Kidney epithelial cell (primary cell): ENCODE measurements at regions not wholly inside any gene's neighbourhood (a gene's known extent, or its start where the extent isn't known, plus 50 kb on each side); places are given as distances from the start of the nearest gene placed in this dataset.
A peak's percentile ranks its signal among the peaks of the same experiment; 100 is the strongest.

Source experiments
- DNase-seq: peaks from one replicate; pipeline ENCODE4 v3.0.0-alpha.2; 2010; ENCODE audit warnings: low read depth
- H3K27me3 ChIP-seq: 2 replicates; pipeline ENCODE4 v1.6.0; 2011; ENCODE audit warnings: low read length; ENCODE audit not compliant: control insufficient read depth, insufficient read depth
- H3K36me3 ChIP-seq: 2 replicates; pipeline ENCODE4 v1.5.1; 2011; ENCODE audit warnings: low read length; ENCODE audit not compliant: control insufficient read depth, insufficient read depth
- H3K4me3 ChIP-seq: 2 replicates; pipeline ENCODE4 v1.5.1; 2011; ENCODE audit warnings: low read depth, mild to moderate bottlenecking, control low read depth, low read length
- TF ChIP-seq, protein P1 (sequence below): IDR thresholded peaks from 2 replicates; pipeline ENCODE4 v1.5.1; 2011; ENCODE audit warnings: mild to moderate bottlenecking, moderate library complexity, low read length, control low read depth, inconsistent platforms; ENCODE audit not compliant: insufficient read depth, poor library complexity, severe bottlenecking

DNA sequence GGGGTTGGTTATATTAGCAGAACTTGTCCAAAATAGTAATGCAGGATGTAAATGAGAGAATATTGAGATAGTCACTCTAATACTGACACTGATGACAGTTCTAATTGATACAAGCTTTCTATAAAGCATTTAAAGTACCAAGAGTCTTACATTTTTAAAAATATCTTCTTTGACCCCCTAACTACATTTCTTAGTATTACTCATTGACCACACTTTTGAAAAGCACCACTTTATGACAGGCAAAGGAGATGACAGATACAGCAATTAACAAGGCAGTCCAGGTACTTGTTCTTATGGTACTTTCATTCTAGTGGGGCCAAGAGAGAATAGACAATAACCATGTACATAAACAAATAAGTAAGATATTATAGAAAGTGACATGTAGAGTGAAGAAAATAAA lies 139.4 kb upstream of the EYA4 start:
- H3K4me3 ChIP-seq, result no peak overlapping the region
- TF ChIP-seq, protein P1, sequence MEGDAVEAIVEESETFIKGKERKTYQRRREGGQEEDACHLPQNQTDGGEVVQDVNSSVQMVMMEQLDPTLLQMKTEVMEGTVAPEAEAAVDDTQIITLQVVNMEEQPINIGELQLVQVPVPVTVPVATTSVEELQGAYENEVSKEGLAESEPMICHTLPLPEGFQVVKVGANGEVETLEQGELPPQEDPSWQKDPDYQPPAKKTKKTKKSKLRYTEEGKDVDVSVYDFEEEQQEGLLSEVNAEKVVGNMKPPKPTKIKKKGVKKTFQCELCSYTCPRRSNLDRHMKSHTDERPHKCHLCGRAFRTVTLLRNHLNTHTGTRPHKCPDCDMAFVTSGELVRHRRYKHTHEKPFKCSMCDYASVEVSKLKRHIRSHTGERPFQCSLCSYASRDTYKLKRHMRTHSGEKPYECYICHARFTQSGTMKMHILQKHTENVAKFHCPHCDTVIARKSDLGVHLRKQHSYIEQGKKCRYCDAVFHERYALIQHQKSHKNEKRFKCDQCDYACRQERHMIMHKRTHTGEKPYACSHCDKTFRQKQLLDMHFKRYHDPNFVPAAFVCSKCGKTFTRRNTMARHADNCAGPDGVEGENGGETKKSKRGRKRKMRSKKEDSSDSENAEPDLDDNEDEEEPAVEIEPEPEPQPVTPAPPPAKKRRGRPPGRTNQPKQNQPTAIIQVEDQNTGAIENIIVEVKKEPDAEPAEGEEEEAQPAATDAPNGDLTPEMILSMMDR, result no peak
- H3K36me3 ChIP-seq, result no peaks in the 10 kb centered on the region
- H3K27me3 ChIP-seq, result no peaks in the 10 kb centered on the region
- DNase-seq, result no peak

DNA sequence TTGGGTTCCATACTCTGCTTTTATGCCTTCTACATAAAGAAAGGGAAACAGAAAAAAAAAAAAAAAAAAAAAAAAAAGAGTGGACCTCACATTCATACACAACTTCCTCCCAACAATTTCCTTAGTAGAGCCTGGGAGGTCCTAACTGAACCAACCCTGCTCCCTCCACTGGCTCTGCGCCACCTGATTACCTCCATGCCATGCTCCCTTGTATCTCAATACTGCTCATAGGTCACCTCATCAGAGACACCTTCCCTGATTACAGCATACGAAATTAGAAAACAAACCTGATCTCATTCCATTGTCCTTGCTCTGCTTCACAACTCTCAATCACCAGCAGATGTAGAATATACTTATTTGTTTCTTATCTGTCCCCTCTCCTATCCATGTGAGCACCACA lies 134.2 kb upstream of the EYA4 start:
- Histone ChIP-seq H3K27me3 (no peaks in the 10 kb centered on the region), H3K4me3 (no peak overlapping the region), H3K36me3 (no peaks in the 10 kb centered on the region)
- no peak for DNase-seq
- TF ChIP-seq, protein P1, result no peak

DNA sequence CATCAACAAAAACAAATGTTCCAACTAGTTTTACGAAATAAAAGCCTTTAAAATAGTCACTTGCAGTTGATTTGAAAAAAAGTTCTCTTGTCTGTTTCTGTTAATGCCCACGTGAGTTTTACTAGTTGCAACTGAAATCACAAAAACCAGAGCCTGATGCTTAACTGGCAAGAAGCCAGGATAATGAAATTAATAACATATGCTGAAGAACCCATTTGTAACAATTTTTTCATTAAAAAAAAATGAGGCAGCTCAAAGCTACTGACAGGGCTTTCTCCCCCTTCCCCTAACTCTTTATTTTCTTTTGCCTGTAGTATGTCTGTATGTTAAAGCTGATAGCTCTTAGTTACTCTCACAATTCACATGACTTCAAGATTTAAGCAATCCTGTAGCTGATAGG lies 132.7 kb upstream of the EYA4 start:
- H3K4me3 ChIP-seq, result no peak overlapping the region
- H3K36me3 ChIP-seq, result no peaks in the 10 kb centered on the region
- TF ChIP-seq, protein P1, result no peak

DNA sequence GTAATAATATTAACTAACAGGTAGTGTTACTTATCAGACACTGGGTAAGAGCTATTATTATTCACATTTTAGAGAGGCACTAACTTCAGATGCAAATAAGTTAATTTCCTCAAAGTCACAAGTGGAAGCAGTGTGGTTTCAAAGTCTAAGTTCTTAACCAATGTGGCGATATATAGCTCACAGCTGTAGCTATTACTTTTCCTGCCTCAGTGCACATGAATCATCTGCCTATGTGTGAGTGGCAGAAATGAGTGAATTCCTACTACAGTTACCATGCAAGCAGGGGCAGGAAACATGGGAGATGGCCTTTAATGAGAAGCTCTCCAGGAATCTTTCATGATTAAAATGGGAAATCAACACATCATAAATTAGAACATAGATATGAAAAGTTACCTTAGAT lies 126.2 kb upstream of the EYA4 start:
- no peaks in the 10 kb centered on the region for H3K36me3 ChIP-seq
- H3K4me3 ChIP-seq, result no peak overlapping the region
- DNase-seq, result peak; percentile 59
- TF ChIP-seq, protein P1, result no peak
- no peaks in the 10 kb centered on the region for H3K27me3 ChIP-seq

More for the DNA sequence above, 132.7 kb upstream of the EYA4 start:
- no peak for DNase-seq
- no peaks in the 10 kb centered on the region for H3K27me3 ChIP-seq

DNA sequence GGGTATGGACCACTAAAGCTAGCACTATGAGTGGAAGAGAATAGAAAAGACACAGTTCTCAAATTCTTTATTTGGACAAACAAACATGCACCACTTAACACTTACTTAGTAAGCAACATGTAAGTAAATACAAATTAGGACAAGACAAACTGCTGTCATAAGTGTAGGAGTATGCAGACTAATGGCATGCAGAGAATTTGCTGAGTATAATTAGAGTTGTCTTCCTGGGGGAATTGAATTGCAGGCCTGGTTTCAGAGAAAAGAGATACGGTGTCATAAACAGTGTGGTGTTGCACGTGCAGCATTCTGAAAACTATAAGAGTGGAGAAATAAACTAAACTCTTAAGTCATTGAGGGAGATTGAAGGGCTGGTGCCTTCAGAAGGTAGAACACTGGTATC lies 125.2 kb upstream of the EYA4 start:
- DNase-seq, result no peak
- Histone ChIP-seq H3K4me3 (no peak overlapping the region), H3K27me3 (no peaks in the 10 kb centered on the region), H3K36me3 (no peaks in the 10 kb centered on the region)
- TF ChIP-seq, protein P1, result no peak

DNA sequence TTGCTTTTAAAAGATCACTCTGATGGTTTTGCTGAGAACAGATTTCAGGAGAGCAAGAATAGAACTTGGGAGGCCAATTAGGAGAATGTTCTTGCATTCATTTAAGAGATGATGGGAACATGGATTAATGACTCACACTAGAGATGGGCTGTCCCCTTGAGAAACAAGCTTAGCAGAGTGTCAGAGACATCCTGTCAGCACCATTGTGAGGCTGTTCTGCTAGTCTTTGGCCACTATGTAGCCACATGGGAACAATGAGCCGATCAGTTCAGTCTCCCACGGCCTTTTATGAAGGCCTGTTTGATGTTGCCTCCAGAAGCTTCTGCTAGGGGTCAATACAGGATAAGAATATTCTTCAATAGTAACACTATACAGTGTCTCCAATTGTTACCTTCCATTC lies 113.0 kb upstream of the EYA4 start:
- TF ChIP-seq, protein P1, result no peak
- Histone ChIP-seq H3K27me3 (no peaks in the 10 kb centered on the region), H3K4me3 (no peak overlapping the region), H3K36me3 (no peaks in the 10 kb centered on the region)
- DNase-seq, result no peak
